HG02852 (cell line): ENCODE measurements at regions not wholly inside any gene's neighbourhood (a gene's known extent, or its start where the extent isn't known, plus 50 kb on each side); places are given as distances from the start of the nearest gene placed in this dataset.
"Not testable (repeated sequence)": the region's sequence is repeated elsewhere in the genome, so short reads cannot be mapped to it uniquely, and the experiment has no call there.

Experiments used
- ATAC-seq: cut with Tn5 transposase; IDR thresholded peaks from one replicate; pipeline ENCODE4 v1.9.1; 2021; ENCODE audit warnings: mild to moderate bottlenecking, moderate library complexity; ENCODE audit not compliant: unreplicated experiment

DNA sequence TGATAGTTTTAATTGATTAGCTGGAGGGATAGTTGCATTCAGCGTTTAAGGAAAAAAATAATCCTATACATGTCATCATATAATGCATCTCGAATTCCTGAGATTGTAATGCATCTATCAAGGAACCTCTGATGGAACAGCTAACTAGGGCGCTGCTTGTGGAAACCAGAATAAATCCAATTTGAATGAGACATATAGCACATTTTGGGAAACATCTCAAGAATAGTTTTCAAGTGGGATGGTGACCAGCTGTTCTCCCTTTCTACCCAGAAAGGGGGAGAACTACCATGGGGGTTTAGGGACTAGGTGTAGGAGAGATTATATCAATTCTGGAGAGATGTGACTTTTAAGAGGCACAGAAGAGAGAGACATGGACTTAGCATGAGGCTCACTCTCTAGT is 319.3 kb upstream of the BRINP1 start:
- no peak for ATAC-seq

DNA sequence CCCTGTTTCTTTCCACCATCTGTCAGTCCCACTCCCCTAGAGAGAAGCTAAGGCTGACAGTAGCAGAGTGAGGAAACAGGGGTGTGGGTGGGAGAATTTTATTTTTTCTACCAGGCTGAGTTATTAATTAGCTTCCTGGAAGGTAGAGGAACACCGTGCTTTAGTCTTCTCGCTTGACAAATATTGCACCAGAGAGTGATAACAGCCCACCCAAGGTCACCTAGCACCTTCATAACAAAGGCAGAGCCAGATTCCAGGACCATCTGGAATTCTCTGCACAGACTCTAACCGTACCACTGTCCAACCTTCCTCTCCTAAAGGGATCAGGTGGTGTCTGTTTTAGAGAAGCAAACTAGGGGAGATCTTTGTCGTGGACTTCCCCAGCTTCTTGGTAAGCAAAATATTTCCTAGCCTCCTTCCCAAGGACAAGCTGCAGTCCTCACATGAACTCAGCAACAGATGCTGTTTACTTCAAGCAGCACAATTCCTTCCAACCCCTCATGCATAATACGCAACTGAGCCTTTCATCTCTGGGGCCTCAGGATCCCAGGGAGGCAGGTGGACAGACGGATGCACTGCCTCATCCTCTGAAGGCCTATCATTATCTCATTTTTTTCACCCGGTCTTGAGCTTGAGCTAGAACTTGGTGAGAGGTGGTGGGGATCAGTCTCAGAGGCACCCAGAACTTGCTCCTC is 308.7 kb upstream of the BRINP1 start:
- ATAC-seq, result no peak

DNA sequence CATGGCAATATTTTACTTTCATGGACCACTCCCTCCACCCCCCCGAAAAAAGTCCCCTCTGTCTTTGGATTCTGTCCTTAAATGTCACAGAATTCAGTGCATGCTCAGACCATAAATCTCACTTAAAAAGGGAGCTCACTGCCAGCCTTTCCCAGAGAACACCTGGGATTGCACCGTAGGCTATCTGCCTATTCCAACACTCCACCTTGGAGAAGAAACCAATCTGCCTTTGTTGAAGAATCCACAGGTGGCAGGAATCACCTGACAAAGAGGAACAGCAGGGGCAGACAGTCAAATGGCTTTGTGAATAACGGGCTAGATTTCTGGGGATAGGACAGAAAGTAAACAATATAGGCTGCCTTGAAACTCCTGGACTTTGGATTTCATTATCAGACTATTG is 306.7 kb upstream of the BRINP1 start:
- no peak for ATAC-seq

DNA sequence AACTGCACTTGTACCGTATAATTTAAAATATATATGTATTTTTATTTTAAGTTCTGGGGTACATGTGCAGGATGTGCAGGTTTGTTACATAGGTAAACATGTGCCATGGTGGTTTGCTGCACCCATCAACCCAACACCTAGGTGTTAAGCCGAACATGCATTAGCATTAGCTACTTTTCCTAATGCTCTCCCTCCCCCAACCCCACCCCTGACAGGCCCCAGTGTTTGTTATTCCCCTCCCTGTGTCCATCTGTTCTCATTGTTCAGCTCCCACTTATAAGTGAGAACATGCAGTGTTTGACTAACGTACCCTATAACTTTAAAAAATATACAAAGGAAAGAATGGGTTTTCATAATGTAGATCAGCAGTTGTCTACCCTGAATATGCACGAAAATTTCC is 303.5 kb upstream of the BRINP1 start:
- ATAC-seq, result not testable (repeated sequence)

GRCh38 chr9:119667916-119668315 is 298.7 kb upstream of the BRINP1 start:
- ATAC-seq, result no peak

- no peak for ATAC-seq
These were observed 297.9 kb upstream of the BRINP1 start for GRCh38 chr9:119667163-119667562.

GRCh38 chr9:119662329-119662728 is 293.1 kb upstream of the BRINP1 start:
- no peak for ATAC-seq

GRCh38 chr9:119652931-119653330 is 283.7 kb upstream of the BRINP1 start:
- ATAC-seq, result no peak

DNA sequence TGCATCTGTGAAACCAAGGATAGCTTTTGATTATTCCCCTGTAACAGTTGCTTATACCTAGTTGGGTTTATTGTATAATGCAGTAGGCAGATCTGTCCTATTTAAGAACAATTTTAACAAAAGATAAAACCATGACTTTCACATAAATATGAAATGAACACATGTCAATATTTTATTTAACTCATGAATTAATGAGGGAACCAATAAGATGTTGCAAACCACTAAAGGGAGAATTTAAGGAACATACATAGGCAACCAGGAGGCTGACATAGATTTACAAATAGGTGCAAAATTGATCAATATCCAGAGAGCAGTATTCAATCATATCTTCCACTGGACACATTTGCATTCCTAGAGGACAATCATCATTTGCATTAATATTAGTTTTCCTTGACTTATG is 280.0 kb upstream of the BRINP1 start:
- ATAC-seq, result no peak

DNA sequence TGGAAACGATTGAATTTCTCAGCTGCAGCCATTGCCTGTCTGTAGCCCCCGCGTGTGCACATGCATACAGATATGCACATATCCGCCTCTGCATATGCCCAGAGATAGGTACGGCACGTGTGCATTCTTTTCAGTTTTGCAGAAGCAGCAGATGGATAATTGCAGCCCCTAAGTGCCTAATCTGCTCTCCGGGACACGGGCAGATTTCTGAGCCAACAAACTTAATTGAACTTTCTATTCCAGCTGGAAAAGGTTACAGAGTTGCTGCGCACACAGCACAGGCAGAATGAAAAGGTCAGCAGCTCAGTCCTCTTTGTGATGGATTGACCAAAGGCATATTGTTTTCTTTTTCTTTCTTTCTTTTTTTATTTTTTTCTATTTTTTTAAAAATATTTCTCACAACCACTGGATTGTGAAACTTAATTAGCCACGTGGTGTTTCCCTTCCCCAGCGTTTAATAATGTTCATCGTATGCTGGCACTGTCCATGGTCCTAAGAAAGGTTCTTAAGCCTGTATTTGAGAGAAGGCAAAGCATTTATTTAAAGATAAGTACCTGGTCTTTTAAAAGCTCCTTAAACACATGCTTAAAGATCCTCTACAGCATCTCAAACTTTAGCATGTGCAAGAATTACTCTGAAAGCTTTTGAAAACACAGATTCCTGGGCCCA is 270.2 kb upstream of the BRINP1 start:
- no peak for ATAC-seq

GRCh38 chr9:119634006-119634405 is 264.8 kb upstream of the BRINP1 start:
- no peak for ATAC-seq

DNA sequence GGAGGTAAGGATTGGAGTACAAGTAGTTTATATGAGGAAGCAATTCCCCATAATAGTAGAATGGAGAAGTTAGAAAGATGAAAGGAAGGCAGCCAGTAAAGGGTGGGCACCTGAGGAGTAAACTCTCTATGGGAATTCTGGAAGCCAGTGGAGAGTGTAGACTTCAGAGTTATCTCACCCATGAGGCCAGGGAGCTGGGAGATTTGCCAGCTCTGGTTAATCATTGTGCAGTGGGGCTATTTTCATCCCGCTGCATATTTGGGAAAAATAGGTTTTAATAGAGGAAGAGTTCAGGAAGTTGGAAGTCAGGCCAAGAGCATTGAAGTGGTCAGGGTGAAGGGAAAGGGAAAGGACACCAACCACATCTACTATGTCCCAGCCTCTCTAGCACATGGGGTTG is 242.3 kb upstream of the BRINP1 start:
- no peak for ATAC-seq

DNA sequence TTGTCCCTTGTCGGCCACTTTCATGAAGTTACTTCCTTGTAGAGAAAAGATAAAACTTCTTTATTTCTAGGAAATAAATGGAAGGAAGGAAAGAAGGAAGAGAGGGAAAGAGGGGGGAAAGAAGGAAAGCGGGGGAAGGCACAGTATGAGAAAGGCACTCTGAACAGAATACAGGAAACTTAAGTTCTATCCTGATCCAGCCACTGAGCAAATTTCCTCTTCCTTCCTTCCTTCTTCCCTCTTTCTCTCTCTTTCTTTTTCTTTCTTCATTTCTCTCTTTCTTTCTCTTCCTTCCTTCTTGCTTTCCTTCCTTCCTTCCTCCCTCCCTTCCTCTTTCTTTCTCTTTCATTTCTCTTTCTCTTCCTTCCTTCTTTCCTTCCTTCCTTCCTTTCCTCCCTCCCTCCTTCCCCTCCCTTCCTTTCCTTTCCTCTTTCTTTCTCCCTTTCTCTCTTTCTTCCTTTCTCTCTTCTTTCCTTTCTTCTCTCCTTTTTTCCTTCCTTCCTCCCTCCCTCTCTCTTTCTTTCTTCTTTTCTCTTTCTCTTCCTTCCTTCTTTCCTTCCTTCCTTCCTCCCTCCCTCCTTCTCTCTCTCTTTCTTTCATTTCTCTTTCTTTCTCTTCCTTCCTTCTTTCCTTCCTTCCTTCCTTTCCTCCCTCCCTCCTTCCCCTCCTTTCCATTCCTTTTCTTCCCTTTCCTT is 240.2 kb upstream of the BRINP1 start:
- no peak for ATAC-seq

- no peak for ATAC-seq
These were observed 232.4 kb upstream of the BRINP1 start for GRCh38 chr9:119601632-119602031.

DNA sequence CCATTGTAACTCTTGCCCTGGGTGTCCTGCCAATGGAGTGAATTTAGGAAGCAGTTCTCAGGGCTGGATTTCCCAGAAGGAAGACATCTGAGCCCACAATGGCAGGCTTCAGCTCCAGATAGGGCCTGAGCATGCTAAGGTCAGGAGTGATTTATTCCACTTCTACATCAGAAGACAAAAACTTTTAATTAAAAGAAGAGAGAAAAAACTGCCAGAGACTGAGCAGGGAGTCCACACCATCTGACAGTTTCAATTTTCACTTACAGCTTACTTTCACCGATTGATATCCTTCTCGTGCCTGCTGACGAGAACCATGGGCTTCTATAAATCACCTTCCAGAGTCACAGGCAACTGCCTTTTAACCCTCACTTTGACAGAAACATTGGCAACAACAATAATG is 228.3 kb upstream of the BRINP1 start:
- ATAC-seq, result no peak

GRCh38 chr9:119596703-119597102 is 227.5 kb upstream of the BRINP1 start:
- ATAC-seq, result no peak

DNA sequence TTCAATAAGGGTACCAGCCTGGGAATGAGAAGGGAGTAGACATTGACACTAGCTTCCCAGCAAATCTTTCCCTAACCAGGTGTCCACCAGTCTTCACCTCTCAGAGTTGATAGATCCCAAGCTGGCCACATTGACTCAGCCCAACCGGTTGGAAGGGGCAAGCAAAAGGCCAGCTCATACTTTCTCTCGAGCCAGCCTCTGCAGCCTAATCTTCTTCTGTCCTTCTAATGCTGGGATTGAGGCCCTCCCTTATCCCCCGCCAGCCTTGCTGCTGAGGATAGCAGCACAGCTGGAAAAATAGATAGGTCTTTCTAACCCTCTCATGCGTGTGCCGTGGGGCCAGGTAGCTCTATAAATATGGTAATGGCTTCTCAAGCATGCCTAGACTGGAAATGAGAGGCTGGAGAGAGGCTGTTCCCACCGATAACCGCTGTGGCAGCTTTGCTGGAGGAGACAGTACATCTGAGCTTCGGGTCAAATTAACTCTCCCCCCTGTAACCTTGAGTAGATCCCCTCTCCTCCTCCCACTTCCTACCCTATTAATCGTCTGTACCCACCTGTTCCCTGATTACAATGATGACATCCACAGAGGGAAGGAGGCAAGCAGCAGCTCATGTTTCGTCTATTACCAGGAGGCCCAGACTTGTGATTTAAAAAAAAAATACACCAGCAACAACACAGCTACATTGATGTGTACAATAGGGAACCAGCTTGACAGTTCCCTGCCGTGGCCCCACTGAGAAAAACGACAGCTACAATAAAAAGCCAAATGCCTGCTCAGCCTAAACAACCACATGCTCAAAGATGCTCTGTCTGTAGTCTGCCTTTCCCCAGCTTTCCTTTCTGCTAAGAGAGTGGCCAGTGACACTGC is 219.9 kb upstream of the BRINP1 start:
- ATAC-seq, result no peak

DNA sequence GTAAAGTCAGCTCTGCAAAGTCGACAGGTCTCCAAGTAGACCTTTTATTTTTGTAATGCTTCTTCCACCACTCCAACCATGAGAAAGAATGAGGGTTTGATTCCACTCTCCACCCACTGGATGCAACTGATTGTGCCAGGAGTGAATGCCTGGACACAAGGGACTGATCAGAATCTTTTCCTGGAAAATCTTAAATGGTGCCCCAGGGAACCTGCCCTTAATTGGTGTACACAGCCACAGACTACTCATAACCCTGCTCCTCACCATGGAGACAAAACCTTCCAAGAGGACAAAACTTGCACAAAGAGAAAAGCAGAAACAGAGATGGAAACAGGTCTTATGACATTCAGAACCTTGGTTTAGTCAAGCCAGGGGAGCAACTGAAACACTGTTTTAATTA is 208.6 kb upstream of the BRINP1 start:
- ATAC-seq, result no peak

DNA sequence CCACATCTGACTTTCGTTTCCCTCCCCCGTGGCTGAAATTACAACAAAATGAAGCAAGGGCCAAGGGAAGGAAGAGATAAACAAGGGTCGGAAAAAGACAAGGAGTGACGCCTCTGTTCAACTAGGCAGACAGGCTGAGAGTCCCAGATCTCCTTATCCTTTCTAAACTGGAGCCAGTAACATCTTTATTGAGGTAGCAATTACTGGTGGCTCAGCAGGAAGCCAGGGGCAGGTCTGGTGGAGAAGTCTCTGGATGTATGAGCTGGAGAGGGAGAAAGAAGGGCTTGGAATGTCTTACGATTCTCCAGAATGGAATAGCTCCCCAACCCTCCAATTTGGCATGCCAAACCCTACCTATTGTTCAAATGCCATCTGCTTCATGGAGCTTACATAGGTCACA is 190.8 kb upstream of the BRINP1 start:
- no peak for ATAC-seq

DNA sequence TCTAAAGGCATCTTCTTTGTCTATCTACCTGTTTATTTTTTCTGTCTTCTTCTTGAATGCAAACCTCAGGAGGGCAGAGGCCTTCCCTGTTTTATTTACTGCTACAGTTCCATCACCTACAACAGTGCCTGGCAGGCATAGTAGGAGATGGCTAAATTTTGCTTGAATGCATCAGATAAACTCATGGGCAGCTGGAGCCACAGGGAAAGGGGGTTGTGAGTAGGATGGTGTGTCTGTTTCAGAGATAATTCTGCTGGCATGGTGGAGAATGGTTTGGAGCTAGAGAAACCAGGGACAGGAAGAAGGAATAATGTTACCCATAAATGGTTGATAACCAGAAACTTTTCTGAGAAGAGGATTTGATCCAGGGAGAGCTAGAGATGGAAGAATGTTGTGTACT is 189.8 kb upstream of the BRINP1 start:
- no peak for ATAC-seq

DNA sequence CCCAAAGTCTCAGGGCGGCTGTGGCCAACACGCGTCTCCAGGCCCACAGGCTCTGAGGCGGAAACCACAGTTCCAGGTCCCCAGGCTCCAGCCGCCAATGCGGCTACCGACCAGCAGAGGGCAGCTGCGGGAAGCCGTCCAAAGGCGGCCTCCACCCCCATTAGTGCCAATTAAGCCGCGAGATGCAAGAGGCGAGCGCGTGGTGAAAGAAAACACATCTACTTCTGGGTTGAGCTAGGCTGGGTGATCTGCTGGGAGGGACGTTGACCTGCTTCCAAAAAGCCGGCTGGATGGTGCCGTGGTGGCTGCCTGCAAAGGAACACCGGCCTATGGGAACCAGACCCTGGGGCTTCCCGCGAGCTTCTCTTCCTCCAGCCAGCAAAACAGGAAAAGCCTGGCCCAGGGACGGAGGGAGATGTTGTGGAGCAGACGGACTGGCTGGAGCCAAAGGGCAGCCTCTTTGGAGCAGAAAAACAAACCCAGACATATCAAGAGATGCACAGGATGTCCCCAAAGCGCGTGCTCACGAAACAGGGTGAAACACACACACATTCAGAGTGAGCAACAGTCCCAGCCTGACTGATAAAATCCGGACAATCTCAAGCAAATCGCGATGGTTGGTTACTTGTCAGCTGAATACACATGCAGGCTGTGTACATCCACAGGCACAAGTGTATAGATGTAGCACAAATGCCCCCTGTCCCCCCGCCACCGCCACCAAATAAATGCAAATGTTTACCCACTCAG is 187.1 kb upstream of the BRINP1 start:
- peak; percentile 98 for ATAC-seq
